GM18511 (cell line): ENCODE measurements at regions not wholly inside any gene's neighbourhood (a gene's known extent, or its start where the extent isn't known, plus 50 kb on each side); places are given as distances from the start of the nearest gene placed in this dataset.
"Not testable (repeated sequence)": the region's sequence is repeated elsewhere in the genome, so short reads cannot be mapped to it uniquely, and the experiment has no call there.

ENCODE experiments used
- ATAC-seq: cut with Tn5 transposase; IDR thresholded peaks from one replicate; pipeline ENCODE4 v1.9.1; 2021; ENCODE audit warnings: mild to moderate bottlenecking, moderate library complexity; ENCODE audit not compliant: unreplicated experiment

DNA sequence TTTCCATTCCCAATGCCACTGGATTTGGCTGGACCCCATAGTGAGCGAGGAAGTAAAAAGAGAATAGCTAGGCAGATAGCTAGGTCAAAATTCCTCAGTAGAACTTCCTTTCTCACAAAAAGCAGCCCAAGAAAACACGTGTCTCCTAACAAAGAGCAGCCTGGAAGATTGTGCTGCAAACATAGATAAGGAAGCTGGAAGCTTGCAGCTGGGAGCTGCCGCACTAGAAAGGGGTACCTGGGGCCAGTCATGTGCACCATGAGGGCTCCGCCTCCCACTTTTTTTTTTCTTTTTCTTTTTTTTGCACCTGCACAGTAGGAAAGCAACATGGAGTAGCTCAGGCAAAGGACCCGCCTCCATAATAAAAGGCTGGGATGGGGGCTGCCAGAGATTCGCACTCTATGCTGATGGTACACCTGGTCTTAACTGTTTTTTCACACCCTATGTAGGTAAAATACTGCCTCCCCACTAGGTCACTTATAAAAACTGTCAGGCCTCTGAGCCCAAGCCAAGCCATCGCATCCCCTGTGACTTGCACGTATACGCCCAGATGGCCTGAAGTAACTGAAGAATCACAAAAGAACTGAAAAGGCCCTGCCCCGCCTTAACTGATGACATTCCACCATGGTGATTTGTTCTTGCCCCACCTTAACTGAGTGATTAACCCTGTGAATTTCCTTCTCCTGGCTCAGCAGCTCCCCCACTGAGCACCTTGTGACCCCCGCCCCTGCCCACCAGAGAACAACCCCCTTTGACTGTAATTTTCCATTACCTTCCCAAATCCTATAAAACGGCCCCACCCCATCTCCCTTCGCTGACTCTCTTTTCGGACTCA lies 521.6 kb downstream of the IRS2 start:
- ATAC-seq, result not testable (repeated sequence)

DNA sequence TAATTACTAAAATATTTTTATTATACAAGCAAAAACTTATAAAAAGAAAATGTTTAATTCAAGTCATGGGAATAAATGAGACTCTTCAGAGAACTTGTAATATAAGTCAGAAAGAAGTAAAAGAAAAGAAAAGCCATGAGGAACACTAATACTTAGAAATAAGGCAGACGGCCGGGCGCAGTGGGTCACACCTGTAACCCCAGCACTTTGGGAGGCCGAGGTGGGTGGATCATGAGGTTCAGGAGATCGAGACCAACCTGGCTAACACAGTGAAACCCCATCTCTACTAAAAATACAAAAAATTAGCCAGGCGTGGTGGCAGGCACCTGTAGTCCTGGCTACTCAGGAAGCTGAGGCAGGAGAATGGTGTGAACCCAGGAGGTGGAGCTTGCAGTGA lies 528.6 kb downstream of the IRS2 start:
- not testable (repeated sequence) for ATAC-seq
